Tibial nerve (tissue), 4 donors: ENCODE measurements at regions not wholly inside any gene's neighbourhood (a gene's known extent, or its start where the extent isn't known, plus 50 kb on each side); places are given as distances from the start of the nearest gene placed in this dataset.

Source experiments
- DNase-seq, 2 donors: peaks; one replicate each; pipeline ENCODE4 v3.0.0-alpha.2; 2019; ENCODE audit warnings: low spot score in 2 of 2
- H3K27ac ChIP-seq, 4 donors: fragments of 200-600 bp; sonication (generic) in 3 of 4; one replicate each; pipeline ENCODE4 v1.5.1; 2017 to 2019; ENCODE audit warnings: mild to moderate bottlenecking in 1 of 4
- H3K27me3 ChIP-seq, 2 donors: fragments of 200-600 bp; sonication (generic) in 1 of 2; one replicate each; pipeline versions ENCODE4 v1.5.1 to v1.6.0; 2017 to 2019
- H3K36me3 ChIP-seq, 3 donors: fragments of 200-600 bp; sonication (generic); one replicate each; pipeline ENCODE4 v1.5.1; 2018 to 2019
- H3K4me1 ChIP-seq, 4 donors: fragments of 200-600 bp; sonication (generic) in 3 of 4; one replicate each; pipeline ENCODE4 v1.5.1; 2017 to 2019
- H3K4me3 ChIP-seq, 4 donors: fragments of 200-600 bp; sonication (generic) in 3 of 4; one replicate each; pipeline ENCODE4 v1.5.1; 2017 to 2019; ENCODE audit warnings: mild to moderate bottlenecking in 1 of 4, moderate library complexity in 1 of 4
- H3K9me3 ChIP-seq, 4 donors: fragments of 200-600 bp; sonication (generic) in 3 of 4; one replicate each; pipeline ENCODE4 v1.5.1; 2017 to 2019
- EP300 ChIP-seq, 2 donors: sonication (generic); formaldehyde crosslinking; IDR thresholded peaks; one replicate each; pipeline ENCODE4 v1.6.1; 2017; ENCODE audit warnings: antibody characterized with exemption in 2 of 2, mild to moderate bottlenecking in 1 of 2
- POLR2A ChIP-seq, 2 donors: fragments of 450-650 bp; IDR thresholded peaks; one replicate each; pipeline ENCODE4 v1.6.1; 2017; ENCODE audit warnings: antibody characterized with exemption in 2 of 2, mild to moderate bottlenecking in 2 of 2, moderate library complexity in 2 of 2
- WGBS, 2 donors: methylation state at CpG; one replicate each; pipeline ENCODE4 v1.1.5; 2018; 5-methylcytosine and 5-hydroxymethylcytosine counted together
- TF ChIP-seq, protein P1 (sequence below), 5 experiments: fragments of 200-600 bp in 3 of 5; fragments of 450-650 bp in 2 of 5; sonication (generic) in 3 of 5; IDR thresholded peaks; one replicate each; pipeline ENCODE4 v1.5.1; 2016 to 2019; ENCODE audit warnings: antibody characterized with exemption in 5 of 5, mild to moderate bottlenecking in 3 of 5, moderate library complexity in 2 of 5

DNA sequence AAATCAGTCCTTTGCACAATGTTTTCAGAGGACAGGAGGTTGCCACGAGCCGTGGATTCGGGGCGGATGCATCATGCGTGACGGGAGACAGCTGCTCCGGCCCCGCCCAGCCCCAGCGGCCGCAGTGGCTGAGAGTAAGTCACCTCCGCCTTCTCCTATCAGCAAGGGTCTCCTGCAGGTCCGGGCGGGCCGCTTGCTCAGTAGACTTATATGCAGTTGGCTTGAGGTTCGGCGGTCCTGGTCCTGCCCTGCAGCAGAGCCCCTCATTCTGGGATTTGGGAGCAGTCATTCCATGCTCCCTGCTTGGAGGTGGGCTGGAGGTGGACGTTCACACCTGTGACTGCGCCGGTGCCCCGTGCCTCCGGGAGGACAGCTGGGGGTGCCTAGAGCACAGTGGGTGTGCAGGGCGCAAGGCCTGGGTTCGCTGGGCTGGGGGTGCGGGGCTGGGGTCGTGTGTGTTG lies 86.3 kb upstream of the ADRA2C start:
- no peaks in the 10 kb centered on the region for H3K36me3 ChIP-seq
- no peaks in the 10 kb centered on the region for H3K9me3 ChIP-seq
- no peak overlapping the region for H3K4me3 ChIP-seq
- DNase-seq = no peak
- TF ChIP-seq, protein P1, sequence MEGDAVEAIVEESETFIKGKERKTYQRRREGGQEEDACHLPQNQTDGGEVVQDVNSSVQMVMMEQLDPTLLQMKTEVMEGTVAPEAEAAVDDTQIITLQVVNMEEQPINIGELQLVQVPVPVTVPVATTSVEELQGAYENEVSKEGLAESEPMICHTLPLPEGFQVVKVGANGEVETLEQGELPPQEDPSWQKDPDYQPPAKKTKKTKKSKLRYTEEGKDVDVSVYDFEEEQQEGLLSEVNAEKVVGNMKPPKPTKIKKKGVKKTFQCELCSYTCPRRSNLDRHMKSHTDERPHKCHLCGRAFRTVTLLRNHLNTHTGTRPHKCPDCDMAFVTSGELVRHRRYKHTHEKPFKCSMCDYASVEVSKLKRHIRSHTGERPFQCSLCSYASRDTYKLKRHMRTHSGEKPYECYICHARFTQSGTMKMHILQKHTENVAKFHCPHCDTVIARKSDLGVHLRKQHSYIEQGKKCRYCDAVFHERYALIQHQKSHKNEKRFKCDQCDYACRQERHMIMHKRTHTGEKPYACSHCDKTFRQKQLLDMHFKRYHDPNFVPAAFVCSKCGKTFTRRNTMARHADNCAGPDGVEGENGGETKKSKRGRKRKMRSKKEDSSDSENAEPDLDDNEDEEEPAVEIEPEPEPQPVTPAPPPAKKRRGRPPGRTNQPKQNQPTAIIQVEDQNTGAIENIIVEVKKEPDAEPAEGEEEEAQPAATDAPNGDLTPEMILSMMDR (IDR thresholded peaks at IDR 0.05) = no peak
- TF ChIP-seq POLR2A (IDR thresholded peaks at IDR 0.05) (no peak), EP300 (IDR thresholded peaks at IDR 0.05) (no peak)
- H3K27ac ChIP-seq = no peak overlapping the region
- peaks cover 0 to 7% of the 10 kb centered on the region in 2 donors for H3K27me3 ChIP-seq
- H3K4me1 ChIP-seq = no peaks in the 10 kb centered on the region
- WGBS, 2 donors = 55 to 77% methylated on average over 20 to 22 of the region's 25 CpGs

DNA sequence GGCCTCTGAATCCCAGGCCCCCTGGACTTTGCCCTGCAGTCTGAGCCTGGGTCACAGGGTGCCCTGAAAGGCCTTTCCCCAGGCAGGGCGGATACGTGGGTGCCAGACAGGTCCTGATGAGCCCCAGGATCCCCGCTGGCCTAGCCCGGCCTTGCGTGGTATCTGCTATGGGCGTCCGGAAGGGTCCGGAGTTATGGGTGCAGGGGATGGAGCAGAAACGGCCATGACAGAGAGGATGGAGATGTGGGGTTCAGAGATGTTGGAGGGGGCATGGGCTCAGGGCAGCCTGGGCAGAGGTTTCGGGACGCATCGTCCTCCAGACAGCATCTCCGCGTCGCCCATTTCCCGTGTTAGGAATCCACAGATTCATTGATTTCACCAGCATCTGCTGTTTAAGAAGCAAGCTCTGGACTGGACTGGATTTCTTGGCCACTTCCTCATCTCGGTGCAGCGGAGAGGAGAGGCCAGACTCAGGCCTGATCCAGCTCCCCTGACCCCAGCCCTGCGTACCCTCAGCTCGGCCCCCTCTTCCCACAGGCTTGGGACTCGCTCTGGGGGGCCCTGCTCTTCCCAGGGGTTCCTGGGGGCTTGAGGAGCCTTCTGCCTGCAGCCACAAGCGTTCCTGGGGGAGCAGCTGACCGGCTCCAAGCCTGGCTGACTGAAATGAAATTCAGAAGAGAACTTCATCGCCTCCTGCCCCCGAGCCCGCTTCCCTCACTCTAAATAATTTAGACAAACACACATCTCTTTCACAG lies 86.9 kb upstream of the ADRA2C start:
- Histone ChIP-seq H3K4me3 (no peak overlapping the region), H3K27me3 (peaks cover 0 to 7% of the 10 kb centered on the region in 2 donors), H3K27ac (no peak overlapping the region), H3K4me1 (no peaks in the 10 kb centered on the region), H3K36me3 (no peaks in the 10 kb centered on the region), H3K9me3 (no peaks in the 10 kb centered on the region)
- TF ChIP-seq POLR2A (IDR thresholded peaks at IDR 0.05) (no peak), EP300 (IDR thresholded peaks at IDR 0.05) (no peak)
- TF ChIP-seq, protein P1 (IDR thresholded peaks at IDR 0.05) = no peak
- DNase-seq = no peak
- 70 to 76% methylated on average over 26 of the region's 26 CpGs for WGBS, 2 donors

DNA sequence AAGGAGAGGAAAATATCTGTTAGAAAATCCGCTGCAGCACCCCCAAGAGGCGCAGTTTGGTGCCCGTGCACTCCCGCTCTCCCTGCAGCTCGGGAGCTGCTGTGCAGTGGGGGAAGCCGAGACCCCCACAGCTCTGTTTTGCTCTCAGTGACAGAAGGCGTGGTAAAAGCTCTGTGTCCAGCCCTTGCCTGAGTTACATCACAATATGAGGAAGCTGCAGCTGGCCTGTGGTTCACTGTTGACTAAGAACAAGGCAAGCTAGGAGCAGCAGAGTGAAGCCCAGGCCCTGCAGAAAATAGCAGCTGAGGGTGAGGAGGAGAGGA lies 88.5 kb upstream of the ADRA2C start:
- peaks cover 0 to 7% of the 10 kb centered on the region in 2 donors for H3K27me3 ChIP-seq
- no peak overlapping the region for H3K27ac ChIP-seq
- no peak for TF ChIP-seq POLR2A (IDR thresholded peaks at IDR 0.05)
- WGBS, 2 donors = 32 to 44% methylated on average over 7 of the region's 7 CpGs
- H3K4me3 ChIP-seq = no peak overlapping the region
- peaks cover 0 to 6% (median 0%) of the 10 kb centered on the region in 4 donors for H3K9me3 ChIP-seq
- no peaks in the 10 kb centered on the region for H3K4me1 ChIP-seq
- H3K36me3 ChIP-seq = no peaks in the 10 kb centered on the region
- DNase-seq = no peak

DNA sequence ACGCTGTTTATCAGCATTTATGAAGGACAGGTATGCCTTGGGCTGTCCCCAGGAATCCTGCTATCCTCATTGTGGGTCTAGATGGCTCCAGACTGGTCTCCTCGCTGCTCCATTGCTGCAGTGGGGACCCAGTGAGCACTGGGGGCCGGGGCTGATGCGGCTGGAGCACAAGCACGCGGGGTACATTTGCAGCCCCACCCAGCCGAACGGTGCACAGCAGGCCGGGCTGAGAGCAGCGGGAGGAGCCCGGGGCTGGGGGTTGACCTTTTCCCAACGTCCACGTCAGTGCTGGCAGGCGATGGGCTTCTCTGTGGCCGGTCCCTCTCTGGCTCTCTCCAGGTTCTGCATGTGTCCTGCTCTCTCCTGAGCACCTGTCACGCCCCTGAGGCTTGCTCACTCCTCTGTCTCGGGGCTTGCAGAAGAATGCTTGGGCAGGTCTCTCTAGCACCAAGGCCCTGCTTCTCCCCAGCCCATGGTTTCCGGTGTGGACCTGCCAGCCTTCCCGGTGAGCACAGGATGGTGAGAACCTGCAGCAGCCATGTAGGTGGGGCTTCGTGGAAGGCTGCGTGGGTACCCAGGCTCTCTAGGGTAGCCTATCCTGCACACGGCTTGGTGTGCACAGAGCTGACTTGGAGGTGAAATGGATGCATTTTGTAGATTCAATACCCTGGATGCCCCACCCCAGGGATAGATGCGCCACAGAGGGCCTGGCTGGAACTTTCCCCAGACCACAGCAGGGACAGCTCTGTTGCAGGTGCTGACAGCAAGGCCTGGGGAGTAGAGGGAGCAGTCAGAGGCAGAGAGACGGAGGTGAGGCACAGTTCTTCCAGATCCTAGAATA lies 89.1 kb upstream of the ADRA2C start:
- no peak for TF ChIP-seq EP300 (IDR thresholded peaks at IDR 0.05)
- TF ChIP-seq POLR2A (IDR thresholded peaks at IDR 0.05) = no peak
- TF ChIP-seq, protein P1 (IDR thresholded peaks at IDR 0.05) = no peak
- Histone ChIP-seq H3K27ac (no peak overlapping the region), H3K4me3 (no peak overlapping the region), H3K4me1 (no peaks in the 10 kb centered on the region), H3K36me3 (no peaks in the 10 kb centered on the region), H3K9me3 (peaks cover 0 to 11% (median 0%) of the 10 kb centered on the region in 4 donors), H3K27me3 (peaks cover 0 to 7% of the 10 kb centered on the region in 2 donors)
- WGBS, 2 donors = 65 to 85% methylated on average over 12 to 18 of the region's 24 CpGs
- DNase-seq = no peak

DNA sequence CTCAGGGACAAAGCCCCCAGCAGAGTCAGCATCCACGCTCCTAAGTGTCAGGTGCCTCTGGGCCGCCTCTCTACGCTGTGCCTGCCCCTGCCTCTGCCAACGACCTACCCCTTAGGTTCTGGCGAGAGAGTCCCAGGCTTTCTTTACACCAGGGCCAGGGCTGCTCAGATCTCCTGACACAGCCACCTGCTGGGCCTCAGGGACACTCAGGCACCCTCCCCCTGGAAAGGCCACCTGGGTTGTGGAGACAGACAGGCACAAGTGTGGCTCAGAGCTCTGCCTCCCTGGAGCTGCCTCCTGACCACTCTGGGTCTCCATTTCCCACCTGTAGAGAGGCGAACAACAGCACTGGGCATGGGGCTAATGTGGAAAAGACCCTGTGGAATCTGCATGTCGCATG lies 90.0 kb upstream of the ADRA2C start:
- peaks cover 0 to 11% (median 0%) of the 10 kb centered on the region in 4 donors for H3K9me3 ChIP-seq
- H3K27me3 ChIP-seq = peaks cover 0 to 7% of the 10 kb centered on the region in 2 donors
- 78 to 100% methylated on average over 2 to 7 of the region's 7 CpGs for WGBS, 2 donors
- no peak overlapping the region for H3K4me3 ChIP-seq
- no peak overlapping the region for H3K27ac ChIP-seq
- TF ChIP-seq EP300 (IDR thresholded peaks at IDR 0.05) (no peak), POLR2A (IDR thresholded peaks at IDR 0.05) (no peak)
- TF ChIP-seq, protein P1 (IDR thresholded peaks at IDR 0.05) = no peak
- DNase-seq = no peak
- H3K36me3 ChIP-seq = no peaks in the 10 kb centered on the region
- no peaks in the 10 kb centered on the region for H3K4me1 ChIP-seq
